Liver (tissue), 3 donors: ENCODE measurements at regions not wholly inside any gene's neighbourhood (a gene's known extent, or its start where the extent isn't known, plus 50 kb on each side); places are given as distances from the start of the nearest gene placed in this dataset.

Experiments
- FOXA1 ChIP-seq: IDR thresholded peaks from 2 replicates; pipeline ENCODE4 v1.6.1; 2016; ENCODE audit warnings: antibody characterized with exemption
- NR2F2 ChIP-seq: IDR thresholded peaks from 2 replicates; pipeline ENCODE4 v1.6.1; 2016; ENCODE audit warnings: antibody characterized with exemption
- RAD21 ChIP-seq, 2 donors: IDR thresholded peaks; 2 replicates each; pipeline ENCODE4 v1.6.1; 2016; ENCODE audit warnings: antibody characterized with exemption in 2 of 2, mild to moderate bottlenecking in 2 of 2
- SP1 ChIP-seq: IDR thresholded peaks from 2 replicates; pipeline ENCODE4 v1.6.1; 2018; ENCODE audit warnings: antibody characterized with exemption, mild to moderate bottlenecking
- TAF1 ChIP-seq: conservative IDR thresholded peaks from 2 replicates; pipeline ENCODE4 v1.6.1; 2016; ENCODE audit warnings: antibody characterized with exemption, mild to moderate bottlenecking
- YY1 ChIP-seq: IDR thresholded peaks from 2 replicates; pipeline ENCODE4 v1.6.1; 2016; ENCODE audit warnings: antibody characterized with exemption, mild to moderate bottlenecking
- TF ChIP-seq, protein P1 (sequence below): fragments of 150-350 bp; IDR thresholded peaks from 2 replicates; pipeline ENCODE4 v1.5.1; 2017; ENCODE audit warnings: improper control_type of control experiment, low read depth, low read length; ENCODE audit not compliant: missing input control
- TF ChIP-seq, protein P2 (sequence below): IDR thresholded peaks from 2 replicates; pipeline ENCODE4 v1.6.1; 2016; ENCODE audit warnings: antibody characterized with exemption
- TF ChIP-seq, protein P3 (sequence below): IDR thresholded peaks from 2 replicates; pipeline ENCODE4 v1.6.1; 2016; ENCODE audit warnings: antibody characterized with exemption, mild to moderate bottlenecking
- TF ChIP-seq, protein P4 (sequence below): IDR thresholded peaks from 2 replicates; pipeline ENCODE4 v1.6.1; 2016; ENCODE audit warnings: antibody characterized with exemption
- donor health status: healthy.
- donor health status: healthy.

DNA sequence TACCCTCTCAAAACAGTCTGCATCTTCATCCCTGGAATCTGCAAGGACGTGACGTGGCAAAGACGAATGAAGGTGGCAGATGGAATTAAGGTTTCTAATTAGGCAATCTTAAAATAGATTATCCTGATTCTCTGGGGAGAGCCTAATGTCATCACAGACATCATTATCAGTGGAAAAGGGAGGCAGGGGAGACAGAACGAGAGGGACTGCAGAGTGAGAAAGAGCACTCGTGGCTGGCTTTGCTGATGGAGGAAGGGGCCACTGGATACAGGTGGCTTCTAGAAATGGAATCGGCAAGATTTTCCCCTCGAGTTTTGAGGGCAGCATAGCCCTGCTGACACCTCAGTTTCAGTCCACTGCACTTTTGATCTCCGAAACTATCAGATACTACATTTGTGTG lies 110.6 kb downstream of the ASMT start:
- TF ChIP-seq SP1, result no peak
- no peak for TF ChIP-seq RAD21 (IDR thresholded peaks at IDR 0.05)
- TF ChIP-seq, protein P1, sequence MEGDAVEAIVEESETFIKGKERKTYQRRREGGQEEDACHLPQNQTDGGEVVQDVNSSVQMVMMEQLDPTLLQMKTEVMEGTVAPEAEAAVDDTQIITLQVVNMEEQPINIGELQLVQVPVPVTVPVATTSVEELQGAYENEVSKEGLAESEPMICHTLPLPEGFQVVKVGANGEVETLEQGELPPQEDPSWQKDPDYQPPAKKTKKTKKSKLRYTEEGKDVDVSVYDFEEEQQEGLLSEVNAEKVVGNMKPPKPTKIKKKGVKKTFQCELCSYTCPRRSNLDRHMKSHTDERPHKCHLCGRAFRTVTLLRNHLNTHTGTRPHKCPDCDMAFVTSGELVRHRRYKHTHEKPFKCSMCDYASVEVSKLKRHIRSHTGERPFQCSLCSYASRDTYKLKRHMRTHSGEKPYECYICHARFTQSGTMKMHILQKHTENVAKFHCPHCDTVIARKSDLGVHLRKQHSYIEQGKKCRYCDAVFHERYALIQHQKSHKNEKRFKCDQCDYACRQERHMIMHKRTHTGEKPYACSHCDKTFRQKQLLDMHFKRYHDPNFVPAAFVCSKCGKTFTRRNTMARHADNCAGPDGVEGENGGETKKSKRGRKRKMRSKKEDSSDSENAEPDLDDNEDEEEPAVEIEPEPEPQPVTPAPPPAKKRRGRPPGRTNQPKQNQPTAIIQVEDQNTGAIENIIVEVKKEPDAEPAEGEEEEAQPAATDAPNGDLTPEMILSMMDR, result no peak
- TF ChIP-seq, protein P2, sequence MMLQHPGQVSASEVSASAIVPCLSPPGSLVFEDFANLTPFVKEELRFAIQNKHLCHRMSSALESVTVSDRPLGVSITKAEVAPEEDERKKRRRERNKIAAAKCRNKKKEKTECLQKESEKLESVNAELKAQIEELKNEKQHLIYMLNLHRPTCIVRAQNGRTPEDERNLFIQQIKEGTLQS, result no peak
- no peak for TF ChIP-seq FOXA1
- TF ChIP-seq, protein P3, sequence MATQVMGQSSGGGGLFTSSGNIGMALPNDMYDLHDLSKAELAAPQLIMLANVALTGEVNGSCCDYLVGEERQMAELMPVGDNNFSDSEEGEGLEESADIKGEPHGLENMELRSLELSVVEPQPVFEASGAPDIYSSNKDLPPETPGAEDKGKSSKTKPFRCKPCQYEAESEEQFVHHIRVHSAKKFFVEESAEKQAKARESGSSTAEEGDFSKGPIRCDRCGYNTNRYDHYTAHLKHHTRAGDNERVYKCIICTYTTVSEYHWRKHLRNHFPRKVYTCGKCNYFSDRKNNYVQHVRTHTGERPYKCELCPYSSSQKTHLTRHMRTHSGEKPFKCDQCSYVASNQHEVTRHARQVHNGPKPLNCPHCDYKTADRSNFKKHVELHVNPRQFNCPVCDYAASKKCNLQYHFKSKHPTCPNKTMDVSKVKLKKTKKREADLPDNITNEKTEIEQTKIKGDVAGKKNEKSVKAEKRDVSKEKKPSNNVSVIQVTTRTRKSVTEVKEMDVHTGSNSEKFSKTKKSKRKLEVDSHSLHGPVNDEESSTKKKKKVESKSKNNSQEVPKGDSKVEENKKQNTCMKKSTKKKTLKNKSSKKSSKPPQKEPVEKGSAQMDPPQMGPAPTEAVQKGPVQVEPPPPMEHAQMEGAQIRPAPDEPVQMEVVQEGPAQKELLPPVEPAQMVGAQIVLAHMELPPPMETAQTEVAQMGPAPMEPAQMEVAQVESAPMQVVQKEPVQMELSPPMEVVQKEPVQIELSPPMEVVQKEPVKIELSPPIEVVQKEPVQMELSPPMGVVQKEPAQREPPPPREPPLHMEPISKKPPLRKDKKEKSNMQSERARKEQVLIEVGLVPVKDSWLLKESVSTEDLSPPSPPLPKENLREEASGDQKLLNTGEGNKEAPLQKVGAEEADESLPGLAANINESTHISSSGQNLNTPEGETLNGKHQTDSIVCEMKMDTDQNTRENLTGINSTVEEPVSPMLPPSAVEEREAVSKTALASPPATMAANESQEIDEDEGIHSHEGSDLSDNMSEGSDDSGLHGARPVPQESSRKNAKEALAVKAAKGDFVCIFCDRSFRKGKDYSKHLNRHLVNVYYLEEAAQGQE, result no peak
- TF ChIP-seq, protein P4, sequence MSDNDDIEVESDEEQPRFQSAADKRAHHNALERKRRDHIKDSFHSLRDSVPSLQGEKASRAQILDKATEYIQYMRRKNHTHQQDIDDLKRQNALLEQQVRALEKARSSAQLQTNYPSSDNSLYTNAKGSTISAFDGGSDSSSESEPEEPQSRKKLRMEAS, result no peak
- no peak for TF ChIP-seq NR2F2
- TF ChIP-seq YY1, result no peak
- no peak for TF ChIP-seq TAF1
